ENCODE measurements at regions not wholly inside any gene's neighbourhood (a gene's known extent, or its start where the extent isn't known, plus 50 kb on each side); places are given as distances from the start of the nearest gene placed in this dataset.

DNA sequence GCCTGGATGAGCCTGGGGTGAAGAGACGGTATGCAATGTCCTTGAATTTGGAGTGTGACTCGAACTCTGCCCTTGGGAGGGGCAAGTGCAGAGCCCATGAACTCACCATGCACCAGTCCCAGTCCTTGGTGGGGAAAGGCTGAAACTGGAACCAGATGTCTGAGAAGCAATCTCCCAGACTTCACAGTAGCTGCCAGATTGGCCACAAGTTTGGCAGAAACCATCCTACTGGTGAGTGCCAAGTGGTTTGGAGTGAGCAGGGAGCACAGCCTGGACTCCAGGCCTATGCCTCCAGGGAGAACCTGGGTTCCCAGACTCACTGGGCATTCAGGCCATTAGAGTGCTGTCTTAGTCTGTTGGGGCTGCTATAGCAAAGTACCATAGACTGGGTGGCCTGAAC, 99.6 kb upstream of the LYZL1 start:
- DNase-seq (ENCODE audit: low read depth), result peak; percentile 13

DNA sequence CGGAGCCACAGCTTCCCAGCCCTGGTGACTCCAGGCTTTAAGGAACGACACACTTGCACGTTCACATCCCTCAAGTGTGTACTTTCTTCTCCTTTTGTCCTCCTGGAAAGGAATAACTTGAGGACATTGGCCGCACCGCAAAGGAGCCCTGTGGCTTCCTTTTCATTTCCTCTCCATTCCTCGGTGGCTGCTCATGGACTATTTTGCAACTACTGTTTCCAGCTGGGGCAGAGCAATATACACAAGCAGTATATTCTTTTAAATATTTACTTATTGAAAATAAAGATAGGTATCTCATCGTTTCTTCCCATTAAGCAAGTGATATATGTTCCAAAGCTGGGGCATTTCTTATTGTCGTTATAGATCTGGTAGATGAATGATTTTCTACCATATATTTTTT, 97.2 kb upstream of the LYZL1 start:
- H3K4me3 ChIP-seq (replicated peaks; ENCODE audit: low read depth, low read length), result no peak overlapping the region
- DNase-seq (ENCODE audit: low read depth), result no peak
- TF ChIP-seq, protein P1, sequence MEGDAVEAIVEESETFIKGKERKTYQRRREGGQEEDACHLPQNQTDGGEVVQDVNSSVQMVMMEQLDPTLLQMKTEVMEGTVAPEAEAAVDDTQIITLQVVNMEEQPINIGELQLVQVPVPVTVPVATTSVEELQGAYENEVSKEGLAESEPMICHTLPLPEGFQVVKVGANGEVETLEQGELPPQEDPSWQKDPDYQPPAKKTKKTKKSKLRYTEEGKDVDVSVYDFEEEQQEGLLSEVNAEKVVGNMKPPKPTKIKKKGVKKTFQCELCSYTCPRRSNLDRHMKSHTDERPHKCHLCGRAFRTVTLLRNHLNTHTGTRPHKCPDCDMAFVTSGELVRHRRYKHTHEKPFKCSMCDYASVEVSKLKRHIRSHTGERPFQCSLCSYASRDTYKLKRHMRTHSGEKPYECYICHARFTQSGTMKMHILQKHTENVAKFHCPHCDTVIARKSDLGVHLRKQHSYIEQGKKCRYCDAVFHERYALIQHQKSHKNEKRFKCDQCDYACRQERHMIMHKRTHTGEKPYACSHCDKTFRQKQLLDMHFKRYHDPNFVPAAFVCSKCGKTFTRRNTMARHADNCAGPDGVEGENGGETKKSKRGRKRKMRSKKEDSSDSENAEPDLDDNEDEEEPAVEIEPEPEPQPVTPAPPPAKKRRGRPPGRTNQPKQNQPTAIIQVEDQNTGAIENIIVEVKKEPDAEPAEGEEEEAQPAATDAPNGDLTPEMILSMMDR (IDR thresholded peaks at IDR 0.05; ENCODE audit: low read length, missing control alignments), result no peak

More for the DNA sequence above, 99.6 kb upstream of the LYZL1 start:
- H3K4me3 ChIP-seq (replicated peaks; ENCODE audit: low read depth, low read length), result no peak overlapping the region
- TF ChIP-seq, protein P1 (IDR thresholded peaks at IDR 0.05; ENCODE audit: low read length, missing control alignments), result no peak

DNA sequence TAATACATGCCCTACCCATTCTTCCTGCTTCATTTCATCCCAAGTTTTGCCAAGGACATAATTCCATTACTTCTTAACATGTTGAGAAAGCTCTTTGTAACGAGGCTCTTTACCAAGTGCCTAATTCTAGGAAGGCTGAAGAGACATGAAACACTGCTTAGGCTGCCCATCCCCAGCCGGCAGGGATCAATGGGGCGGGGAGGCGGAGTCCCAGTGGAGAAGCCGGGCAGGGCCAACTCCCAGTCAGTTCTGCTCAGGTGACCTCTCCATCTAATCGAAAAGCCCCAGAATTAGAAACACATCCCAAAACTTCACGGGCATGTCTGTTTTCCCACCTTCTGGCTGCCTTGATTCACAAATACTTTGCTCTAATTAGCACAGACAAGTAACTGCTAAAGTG, 89.5 kb upstream of the LYZL1 start:
- DNase-seq (ENCODE audit: low read depth), result no peak
- no peak overlapping the region for H3K4me3 ChIP-seq (replicated peaks; ENCODE audit: low read depth, low read length)
- TF ChIP-seq, protein P1 (IDR thresholded peaks at IDR 0.05; ENCODE audit: low read length, missing control alignments), result no peak

DNA sequence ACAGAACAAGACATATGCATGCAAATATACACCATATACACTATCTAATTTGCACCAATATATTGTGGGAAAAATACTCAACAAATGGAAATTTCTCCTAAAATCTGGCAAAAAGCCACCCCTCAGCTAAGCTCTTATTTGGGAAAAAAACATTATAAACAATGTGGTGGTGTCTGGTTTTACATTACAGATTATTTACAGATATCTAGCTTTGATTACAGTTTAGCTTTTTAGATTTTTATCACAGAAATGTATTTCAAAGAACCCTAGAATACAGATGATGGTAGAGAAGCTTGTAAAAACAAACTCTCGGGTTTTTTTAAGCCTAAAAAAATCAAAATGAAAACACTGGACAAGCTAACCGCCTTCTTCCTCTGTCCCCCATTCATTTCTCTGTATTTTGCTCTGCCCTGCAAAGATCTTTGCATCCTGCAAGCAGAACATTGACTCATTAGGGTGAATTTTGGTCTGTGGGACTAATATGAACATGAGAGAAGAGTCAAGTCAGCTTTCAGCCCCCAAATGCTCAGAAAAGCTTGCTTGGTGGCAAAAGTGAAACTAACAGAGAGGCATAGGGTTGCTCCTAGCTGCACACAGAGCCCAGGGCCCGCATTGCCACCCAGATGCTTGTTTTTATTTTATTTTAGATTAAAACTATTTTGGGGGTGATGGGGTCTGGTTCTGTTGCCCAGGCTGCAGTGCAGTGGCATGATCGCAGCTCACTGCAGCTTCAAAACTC, 88.8 kb upstream of the LYZL1 start:
- DNase-seq (ENCODE audit: low read depth), result no peak
- H3K4me3 ChIP-seq (replicated peaks; ENCODE audit: low read depth, low read length), result no peak overlapping the region
- TF ChIP-seq, protein P1 (IDR thresholded peaks at IDR 0.05; ENCODE audit: low read length, missing control alignments), result no peak

DNA sequence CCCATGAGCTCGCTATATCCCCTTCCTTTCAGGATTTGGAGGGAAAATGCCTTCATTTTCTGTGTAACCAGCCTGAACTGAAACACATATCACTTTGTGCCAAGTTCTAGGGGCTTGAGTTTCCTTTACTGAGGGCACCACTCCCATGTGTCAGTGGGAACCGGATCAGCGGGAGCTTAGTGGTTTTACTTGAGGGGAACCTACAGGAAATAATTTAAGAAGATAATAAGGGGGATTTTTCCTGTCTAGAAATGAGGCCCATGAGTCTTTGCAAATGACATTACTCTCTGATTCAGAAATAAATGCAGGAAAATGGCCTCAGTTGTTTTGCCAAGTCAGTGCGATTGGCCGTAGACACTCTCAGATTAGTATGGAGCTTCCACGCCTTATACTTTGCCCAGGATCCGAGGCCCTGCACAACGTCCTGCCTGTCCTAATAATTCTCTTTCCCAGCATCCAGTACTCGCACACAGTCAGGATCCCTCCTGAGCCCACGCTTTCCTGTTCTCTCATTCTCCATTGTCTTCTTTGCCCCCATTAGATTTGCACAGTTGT, 86.4 kb upstream of the LYZL1 start:
- H3K4me3 ChIP-seq (replicated peaks; ENCODE audit: low read depth, low read length), result no peak overlapping the region
- TF ChIP-seq, protein P1 (IDR thresholded peaks at IDR 0.05; ENCODE audit: low read length, missing control alignments), result no peak
- no peak for DNase-seq (ENCODE audit: low read depth)

DNA sequence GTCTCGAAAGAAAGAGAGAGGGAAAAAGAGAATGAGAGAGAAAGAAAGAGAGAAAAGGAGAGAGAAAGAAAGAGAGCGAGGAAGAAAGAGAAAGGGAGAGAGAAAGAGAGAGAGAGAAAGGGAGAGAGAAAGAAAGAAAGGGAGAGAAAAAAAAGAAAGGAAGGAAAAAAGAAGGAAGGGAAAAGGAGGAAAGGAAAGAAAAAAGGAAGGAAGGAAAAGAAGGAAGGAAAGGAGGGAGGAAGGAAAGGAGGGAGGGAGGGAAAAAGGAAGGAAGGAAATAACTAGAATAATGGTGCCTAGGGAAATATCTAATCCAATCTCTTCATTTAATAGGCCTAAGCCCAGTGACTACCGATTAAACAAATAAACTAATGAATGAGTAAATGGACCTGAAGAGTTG, 85.4 kb upstream of the LYZL1 start:
- DNase-seq (ENCODE audit: low read depth), result no peak
- no peak overlapping the region for H3K4me3 ChIP-seq (replicated peaks; ENCODE audit: low read depth, low read length)
- TF ChIP-seq, protein P1 (IDR thresholded peaks at IDR 0.05; ENCODE audit: low read length, missing control alignments), result no peak

All from fibroblast of pulmonary artery (primary cell).